ENCODE measurements at regions not wholly inside any gene's neighbourhood (a gene's known extent, or its start where the extent isn't known, plus 50 kb on each side); places are given as distances from the start of the nearest gene placed in this dataset.

DNA sequence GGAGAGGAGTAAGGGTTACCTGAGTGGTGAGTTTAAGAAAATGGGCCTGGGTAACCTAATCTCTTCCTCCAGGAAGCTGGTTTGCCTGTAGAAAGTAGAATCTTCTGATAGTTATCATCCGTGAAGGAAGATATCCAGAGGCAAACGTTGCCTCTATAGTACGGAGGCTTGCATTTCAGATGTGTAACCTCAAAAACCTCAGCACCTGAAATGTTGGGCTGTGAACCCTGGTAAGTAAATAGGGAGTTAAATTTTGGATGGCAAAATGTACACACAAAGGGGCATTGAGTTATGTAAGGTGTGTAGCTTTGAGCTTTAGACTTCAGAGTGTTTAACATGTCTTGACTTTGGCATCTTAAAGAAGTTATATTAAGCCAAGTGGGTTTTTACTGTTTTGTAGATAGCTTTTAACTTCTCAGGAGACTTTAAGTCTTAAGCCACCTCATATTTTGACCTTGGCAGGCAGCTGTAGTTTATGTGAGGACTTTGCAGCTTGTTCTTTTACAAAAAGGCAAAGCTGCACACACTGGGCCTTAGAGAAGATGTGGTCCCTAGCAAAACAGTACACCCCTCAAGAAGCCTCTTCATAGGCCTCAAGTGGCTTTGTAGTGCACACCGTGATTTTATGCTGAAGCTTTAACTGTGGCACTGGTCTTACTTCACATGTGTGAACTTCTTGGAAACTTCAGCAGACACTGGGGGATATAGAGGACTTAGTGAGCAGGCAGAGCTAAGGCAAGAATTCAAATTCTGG, 83.4 kb downstream of the SNRPE start:
- TF ChIP-seq CTCF (IDR thresholded peaks at IDR 0.05), result no peak
- TF ChIP-seq POLR2A (IDR thresholded peaks at IDR 0.05), result no peak

All from adrenal gland (tissue), 5 donors.